Prostate gland (tissue), 2 donors: ENCODE measurements at regions not wholly inside any gene's neighbourhood (a gene's known extent, or its start where the extent isn't known, plus 50 kb on each side); places are given as distances from the start of the nearest gene placed in this dataset.

Experiments used
- POLR2A ChIP-seq: fragments of 450-650 bp; IDR thresholded peaks from one replicate; pipeline ENCODE4 v1.6.1; 2016; ENCODE audit warnings: antibody characterized with exemption, mild to moderate bottlenecking
- TF ChIP-seq, protein P1 (sequence below), 4 experiments: fragments of 200-600 bp in 2 of 4; fragments of 450-650 bp in 2 of 4; sonication (generic) in 2 of 4; IDR thresholded peaks; 1 replicate in 3 of 4; 2 replicates in 1 of 4; pipeline ENCODE4 v1.5.1; 2016 to 2019; ENCODE audit warnings: antibody characterized with exemption in 4 of 4, mild to moderate bottlenecking in 2 of 4, moderate library complexity in 2 of 4

DNA sequence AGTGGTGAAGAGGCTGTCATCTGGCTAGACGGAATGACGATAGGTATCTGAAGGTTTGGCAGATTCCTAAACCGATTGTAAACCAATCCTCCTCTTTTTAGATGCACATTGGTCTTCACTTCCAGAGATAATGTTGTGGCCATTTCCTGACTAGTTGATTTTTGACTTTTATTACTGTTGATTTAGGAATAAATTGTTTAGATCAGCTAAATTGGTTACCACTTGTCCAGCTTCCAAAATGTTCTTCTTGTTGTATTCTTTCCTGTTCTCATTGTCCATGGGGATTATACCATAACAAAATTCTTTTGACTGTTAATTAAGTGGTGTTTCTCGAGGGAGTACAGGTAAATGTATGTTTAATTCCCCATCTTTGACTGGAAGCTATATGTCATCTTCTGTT lies 119.7 kb downstream of the MACROH2A1 start:
- TF ChIP-seq, protein P1, sequence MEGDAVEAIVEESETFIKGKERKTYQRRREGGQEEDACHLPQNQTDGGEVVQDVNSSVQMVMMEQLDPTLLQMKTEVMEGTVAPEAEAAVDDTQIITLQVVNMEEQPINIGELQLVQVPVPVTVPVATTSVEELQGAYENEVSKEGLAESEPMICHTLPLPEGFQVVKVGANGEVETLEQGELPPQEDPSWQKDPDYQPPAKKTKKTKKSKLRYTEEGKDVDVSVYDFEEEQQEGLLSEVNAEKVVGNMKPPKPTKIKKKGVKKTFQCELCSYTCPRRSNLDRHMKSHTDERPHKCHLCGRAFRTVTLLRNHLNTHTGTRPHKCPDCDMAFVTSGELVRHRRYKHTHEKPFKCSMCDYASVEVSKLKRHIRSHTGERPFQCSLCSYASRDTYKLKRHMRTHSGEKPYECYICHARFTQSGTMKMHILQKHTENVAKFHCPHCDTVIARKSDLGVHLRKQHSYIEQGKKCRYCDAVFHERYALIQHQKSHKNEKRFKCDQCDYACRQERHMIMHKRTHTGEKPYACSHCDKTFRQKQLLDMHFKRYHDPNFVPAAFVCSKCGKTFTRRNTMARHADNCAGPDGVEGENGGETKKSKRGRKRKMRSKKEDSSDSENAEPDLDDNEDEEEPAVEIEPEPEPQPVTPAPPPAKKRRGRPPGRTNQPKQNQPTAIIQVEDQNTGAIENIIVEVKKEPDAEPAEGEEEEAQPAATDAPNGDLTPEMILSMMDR (IDR thresholded peaks at IDR 0.05): no peak
- TF ChIP-seq POLR2A: no peak
